Activated B cell treated with CpG ODN at 0.5 μM for 24 hours (primary cell): ENCODE measurements at regions not wholly inside any gene's neighbourhood (a gene's known extent, or its start where the extent isn't known, plus 50 kb on each side); places are given as distances from the start of the nearest gene placed in this dataset.

Source experiments
- ATAC-seq: fragments of 200-7000 bp; cut with Tn5 transposase; one replicate; pipeline ENCODE4 v1.10.0; 2021; ENCODE audit warnings: low read depth, mild to moderate bottlenecking, moderate library complexity
- CTCF ChIA-PET: fragments of 350-600 bp; sonication (Branson Sonifier 250); formaldehyde crosslinking; loops from one replicate; lab custom pipeline; 2021; ENCODE audit warnings: antibody characterized with exemption; lab: Charles Lee
- POLR2A ChIA-PET: fragments of 350-600 bp; sonication (Branson Sonifier 250); formaldehyde crosslinking; loops from one replicate; lab custom pipeline; 2021; ENCODE audit warnings: antibody characterized with exemption; lab: Charles Lee
- DNase-seq: peaks from one replicate; pipeline ENCODE4 v3.0.0; 2022
- H3K27ac Mint-ChIP-seq: one replicate; pipeline ENCODE4 v1.8.0; 2020; ENCODE audit warnings: mixed read lengths
- H3K27me3 Mint-ChIP-seq: one replicate; pipeline ENCODE4 v1.8.0; 2021; ENCODE audit warnings: mixed read lengths
- H3K36me3 Mint-ChIP-seq: one replicate; pipeline ENCODE4 v1.8.0; 2021; ENCODE audit warnings: low read depth, mixed read lengths
- H3K4me1 Mint-ChIP-seq: one replicate; pipeline ENCODE4 v1.8.0; 2021; ENCODE audit warnings: mixed read lengths
- H3K4me3 Mint-ChIP-seq: one replicate; pipeline ENCODE4 v1.8.0; 2020; ENCODE audit warnings: mild to moderate bottlenecking, mixed read lengths
- H3K9me3 Mint-ChIP-seq: one replicate; pipeline ENCODE4 v1.8.0; 2020; ENCODE audit warnings: mixed read lengths
- CTCF ChIP-seq: fragments of 200-600 bp; IDR thresholded peaks from one replicate; pipeline ENCODE4 v1.8.0; 2022; ENCODE audit warnings: antibody characterized with exemption, mild to moderate bottlenecking
- intact Hi-C: fragments of 100-400 bp; cut with micrococcal nuclease; formaldehyde crosslinking; loops from one replicate; pipeline ENCODE4 v1.15.1; 2024

DNA sequence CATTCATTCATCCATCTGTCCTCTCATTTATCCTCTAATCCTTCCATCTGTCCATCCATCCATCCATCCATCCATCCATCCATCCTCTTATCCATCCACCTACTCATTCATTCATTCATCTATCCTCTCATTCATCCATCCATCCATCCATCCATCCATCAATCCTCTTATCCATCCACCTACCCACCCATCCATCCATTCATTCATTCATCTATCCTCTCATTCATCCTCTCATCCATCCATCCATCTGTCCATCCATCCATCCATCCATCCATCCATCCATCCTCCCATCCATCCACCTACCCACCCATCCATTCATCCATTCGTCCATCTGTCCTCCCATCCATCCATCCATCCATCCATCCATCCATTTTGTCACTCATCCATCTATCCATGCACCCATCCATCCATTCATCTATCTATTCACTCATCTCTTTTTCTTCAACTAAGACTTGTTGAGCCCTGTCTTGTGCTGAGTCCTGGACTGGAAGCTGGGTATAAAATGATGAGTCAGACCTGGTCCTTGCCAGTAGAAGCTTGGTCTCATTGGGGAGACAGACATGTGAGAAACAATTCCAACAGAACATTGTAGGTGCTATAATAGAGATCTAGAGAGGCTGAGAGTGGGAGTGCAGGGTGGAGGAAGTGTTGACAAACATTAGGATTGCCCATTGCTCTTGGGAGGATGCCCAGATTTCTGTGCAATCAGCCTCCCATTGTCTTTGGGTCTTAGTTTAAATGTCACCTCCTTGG lies 55.0 kb upstream of the IER5L start:
- peaks cover 18% of the 10 kb centered on the region for H3K4me1 Mint-ChIP-seq
- H3K9me3 Mint-ChIP-seq = peaks cover 6% of the 10 kb centered on the region
- no peak overlapping the region for H3K27ac Mint-ChIP-seq
- TF ChIP-seq CTCF = no peak
- H3K27me3 Mint-ChIP-seq = peaks cover 41% of the 10 kb centered on the region
- POLR2A ChIA-PET = no interaction called here
- no peak overlapping the region for H3K4me3 Mint-ChIP-seq
- intact Hi-C loops = no loop called here
- DNase-seq (no peak), ATAC-seq (no peak)
- CTCF ChIA-PET = no interaction called here
- H3K36me3 Mint-ChIP-seq = no peaks in the 10 kb centered on the region

DNA sequence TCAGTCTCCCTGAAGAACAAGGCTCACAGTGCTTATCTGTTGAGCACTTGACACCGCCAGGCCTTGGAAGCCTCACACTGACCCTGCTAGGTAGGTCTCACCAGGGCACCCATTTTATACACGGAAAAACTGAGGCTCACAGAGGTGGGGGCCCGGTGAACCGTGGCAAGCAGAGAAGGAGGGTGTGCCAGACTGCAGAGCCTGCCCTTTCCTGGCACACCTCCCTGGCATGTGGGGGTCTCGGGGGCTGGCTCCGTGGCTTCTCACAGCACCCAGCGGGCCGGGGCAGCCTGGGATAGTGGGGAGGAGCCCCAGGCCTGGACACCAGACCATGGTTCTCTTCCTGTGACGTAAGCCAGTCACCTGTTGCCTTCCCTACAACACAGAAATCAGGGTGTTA lies 53.7 kb upstream of the IER5L start:
- no peak for ATAC-seq
- Mint-ChIP-seq H3K27ac (no peak overlapping the region), H3K9me3 (peaks cover 6% of the 10 kb centered on the region), H3K36me3 (no peaks in the 10 kb centered on the region), H3K27me3 (peaks cover 38% of the 10 kb centered on the region), H3K4me1 (peaks cover 15% of the 10 kb centered on the region), H3K4me3 (no peak overlapping the region)
- intact Hi-C loops = no loop called here
- POLR2A ChIA-PET = no interaction called here
- CTCF ChIA-PET = no interaction called here
- TF ChIP-seq CTCF = no peak
- DNase-seq = no peak

DNA sequence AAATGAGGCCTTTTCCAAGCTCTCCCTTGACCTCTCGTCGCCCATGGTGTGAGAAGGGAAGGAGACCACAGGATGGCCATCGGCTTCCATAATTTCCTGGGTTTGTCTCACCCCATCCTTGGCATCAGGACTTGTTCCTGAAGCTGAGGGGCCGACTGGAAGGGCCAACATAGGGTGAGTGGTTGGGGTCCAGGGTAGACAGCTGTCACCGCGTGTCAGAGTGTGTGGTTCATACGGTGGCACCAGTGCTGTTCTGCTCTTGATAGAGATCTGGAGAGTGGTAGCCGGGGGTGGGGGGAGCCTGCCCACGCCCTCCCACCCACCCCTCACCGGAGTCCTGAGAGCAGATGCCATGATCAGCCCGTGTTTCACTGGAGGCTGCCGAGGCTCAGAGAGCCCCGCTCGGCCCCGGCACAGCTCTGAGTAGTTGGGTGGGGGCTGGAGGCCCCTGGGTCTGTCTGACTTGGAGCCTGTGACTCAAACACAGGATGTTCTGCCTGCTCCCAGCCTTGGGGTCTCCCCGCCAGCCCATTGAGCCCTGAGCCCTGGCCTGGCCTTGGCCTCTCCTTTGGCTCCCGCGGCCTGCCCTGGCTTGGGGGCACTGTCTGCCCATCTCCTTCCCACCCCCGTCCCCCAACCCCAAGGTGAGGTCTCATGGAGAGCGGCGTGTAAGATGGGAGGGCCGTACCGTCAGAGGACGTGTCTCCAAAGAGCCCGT lies 53.1 kb upstream of the IER5L start:
- no peak for DNase-seq
- H3K36me3 Mint-ChIP-seq = no peaks in the 10 kb centered on the region
- H3K27me3 Mint-ChIP-seq = peaks cover 38% of the 10 kb centered on the region
- H3K9me3 Mint-ChIP-seq = peaks cover 6% of the 10 kb centered on the region
- no peak overlapping the region for H3K4me3 Mint-ChIP-seq
- no peak overlapping the region for H3K27ac Mint-ChIP-seq
- H3K4me1 Mint-ChIP-seq = peaks cover 12% of the 10 kb centered on the region
- TF ChIP-seq CTCF = no peak
- no peak for ATAC-seq
- intact Hi-C loops = no loop called here
- POLR2A ChIA-PET = no interaction called here
- CTCF ChIA-PET = no interaction called here

- H3K4me1 Mint-ChIP-seq = peaks cover 3% of the 10 kb centered on the region
- peaks cover 43% of the 10 kb centered on the region for H3K27me3 Mint-ChIP-seq
- ATAC-seq (no peak), DNase-seq (no peak)
- H3K4me3 Mint-ChIP-seq = no peak overlapping the region
- no peak for TF ChIP-seq CTCF
- ChIA-PET CTCF (no interaction called here), POLR2A (no interaction called here)
- H3K36me3 Mint-ChIP-seq = no peaks in the 10 kb centered on the region
- H3K9me3 Mint-ChIP-seq = peaks cover 6% of the 10 kb centered on the region
- H3K27ac Mint-ChIP-seq = no peak overlapping the region
- intact Hi-C loops = no loop called here
These were observed 52.2 kb upstream of the IER5L start for GRCh38 chr9:129230302-129230701.
